ENCODE measurements at regions not wholly inside any gene's neighbourhood (a gene's known extent, or its start where the extent isn't known, plus 50 kb on each side); places are given as distances from the start of the nearest gene placed in this dataset.

- no peaks in the 10 kb centered on the region for H3K4me1 ChIP-seq
- intact Hi-C loops (cut with DNase I) = no loop called here
- H3K9me3 ChIP-seq = no peaks in the 10 kb centered on the region
- H3K36me3 ChIP-seq = no peaks in the 10 kb centered on the region
- H3K27me3 ChIP-seq = no peaks in the 10 kb centered on the region
- ATAC-seq = no peak
- WGBS, 2 donors = 56 to 88% methylated on average over 1 of the region's 1 CpG
- no peak for FAIRE-seq
- no peak overlapping the region for H3K27ac ChIP-seq
- H3K4me3 ChIP-seq = no peak overlapping the region
- no peak for DNase-seq
- TF ChIP-seq CTCF (IDR thresholded peaks at IDR 0.05) = no peak
Observed at GRCh38 chr2:150944315-150944714, 317.3 kb downstream of the RBM43 start.

GRCh38 chr2:150939087-150939486 is 322.6 kb downstream of the RBM43 start:
- no peak for TF ChIP-seq CTCF (IDR thresholded peaks at IDR 0.05)
- no peak overlapping the region for H3K27ac ChIP-seq
- 56 to 60% methylated on average over 3 of the region's 3 CpGs for WGBS, 2 donors
- intact Hi-C loops (cut with DNase I) = no loop called here
- H3K4me1 ChIP-seq = no peaks in the 10 kb centered on the region
- FAIRE-seq = no peak
- no peaks in the 10 kb centered on the region for H3K27me3 ChIP-seq
- H3K4me3 ChIP-seq = no peak overlapping the region
- H3K36me3 ChIP-seq = no peaks in the 10 kb centered on the region
- H3K9me3 ChIP-seq = no peaks in the 10 kb centered on the region
- peak in 2 of 4 donors; percentile 67 to 74 for ATAC-seq
- no peak for DNase-seq

GRCh38 chr2:150938527-150938926 is 323.1 kb downstream of the RBM43 start:
- H3K36me3 ChIP-seq = no peaks in the 10 kb centered on the region
- H3K4me1 ChIP-seq = no peaks in the 10 kb centered on the region
- no peak for TF ChIP-seq CTCF (IDR thresholded peaks at IDR 0.05)
- no peak overlapping the region for H3K27ac ChIP-seq
- no peaks in the 10 kb centered on the region for H3K9me3 ChIP-seq
- WGBS, 2 donors = 44 to 68% methylated on average over 4 of the region's 4 CpGs
- ATAC-seq (no peak), FAIRE-seq (no peak), DNase-seq (no peak)
- H3K4me3 ChIP-seq = no peak overlapping the region
- no peaks in the 10 kb centered on the region for H3K27me3 ChIP-seq
- intact Hi-C loops (cut with DNase I) = no loop called here

GRCh38 chr2:150937030-150937429 is 324.6 kb downstream of the RBM43 start:
- DNase-seq (no peak), FAIRE-seq (no peak), ATAC-seq (no peak)
- Histone ChIP-seq H3K36me3 (no peaks in the 10 kb centered on the region), H3K4me3 (no peak overlapping the region), H3K9me3 (no peaks in the 10 kb centered on the region), H3K27ac (no peak overlapping the region), H3K27me3 (no peaks in the 10 kb centered on the region), H3K4me1 (no peaks in the 10 kb centered on the region)
- no peak for TF ChIP-seq CTCF (IDR thresholded peaks at IDR 0.05)
- intact Hi-C loops (cut with DNase I) = no loop called here
- 29% methylated on average over 1 of the region's 1 CpG for WGBS, 2 donors

- no peak for FAIRE-seq
- H3K27me3 ChIP-seq = no peaks in the 10 kb centered on the region
- H3K27ac ChIP-seq = no peak overlapping the region
- no peak for ATAC-seq
- no peaks in the 10 kb centered on the region for H3K9me3 ChIP-seq
- no peak for DNase-seq
- H3K4me3 ChIP-seq = no peak overlapping the region
- intact Hi-C loops (cut with DNase I) = no loop called here
- no peaks in the 10 kb centered on the region for H3K36me3 ChIP-seq
- H3K4me1 ChIP-seq = no peaks in the 10 kb centered on the region
- 81 to 87% methylated on average over 3 of the region's 3 CpGs for WGBS, 2 donors
- no peak for TF ChIP-seq CTCF (IDR thresholded peaks at IDR 0.05)
Observed at GRCh38 chr2:150931451-150931850, 330.2 kb downstream of the RBM43 start.
